GM21423 (cell line): ENCODE measurements at regions not wholly inside any gene's neighbourhood (a gene's known extent, or its start where the extent isn't known, plus 50 kb on each side); places are given as distances from the start of the nearest gene placed in this dataset.

ENCODE experiments used
- ATAC-seq: cut with Tn5 transposase; IDR thresholded peaks from one replicate; pipeline ENCODE4 v1.9.1; 2021; ENCODE audit warnings: mild to moderate bottlenecking, moderate library complexity; ENCODE audit not compliant: unreplicated experiment

GRCh38 chr7:52085610-52086009, 769.0 kb upstream of the COBL start:
- ATAC-seq, result no peak

DNA sequence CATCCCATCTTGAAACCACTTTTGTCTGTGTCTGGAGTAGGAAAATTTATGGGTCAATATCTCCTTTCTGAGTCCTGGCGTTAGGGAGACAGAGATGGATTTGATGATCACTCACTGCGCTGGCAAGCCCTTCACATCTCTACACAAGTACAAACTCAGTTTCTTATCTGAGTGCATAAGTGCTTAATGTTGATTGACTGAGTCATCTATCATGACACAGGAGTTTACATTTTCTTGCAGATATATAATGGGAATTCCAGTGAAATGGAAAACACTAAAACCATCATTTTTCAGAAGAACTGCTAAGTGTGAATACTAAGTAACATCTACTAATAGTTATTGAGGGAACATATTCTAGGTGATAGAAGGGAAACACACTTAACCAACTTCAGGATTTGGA, 763.9 kb upstream of the COBL start:
- ATAC-seq, result no peak

DNA sequence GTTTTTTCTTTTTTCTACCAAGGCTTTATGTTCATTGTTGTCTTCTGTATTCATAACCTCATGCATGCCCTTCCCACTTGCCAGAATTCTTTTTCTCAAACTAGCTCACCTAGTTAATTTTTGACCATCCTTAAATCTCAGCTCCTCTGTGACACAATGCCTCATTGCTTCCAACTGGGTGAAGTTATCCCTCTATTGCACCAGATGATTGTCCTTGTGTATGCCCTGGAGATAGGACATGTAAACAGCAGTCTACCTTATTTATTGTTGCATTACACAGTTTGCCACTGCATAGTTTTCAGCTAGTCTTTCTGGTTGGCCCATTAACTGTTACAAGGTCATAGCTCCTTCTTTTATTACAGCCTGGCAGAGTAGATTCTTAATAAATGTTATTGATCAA, 763.1 kb upstream of the COBL start:
- no peak for ATAC-seq

DNA sequence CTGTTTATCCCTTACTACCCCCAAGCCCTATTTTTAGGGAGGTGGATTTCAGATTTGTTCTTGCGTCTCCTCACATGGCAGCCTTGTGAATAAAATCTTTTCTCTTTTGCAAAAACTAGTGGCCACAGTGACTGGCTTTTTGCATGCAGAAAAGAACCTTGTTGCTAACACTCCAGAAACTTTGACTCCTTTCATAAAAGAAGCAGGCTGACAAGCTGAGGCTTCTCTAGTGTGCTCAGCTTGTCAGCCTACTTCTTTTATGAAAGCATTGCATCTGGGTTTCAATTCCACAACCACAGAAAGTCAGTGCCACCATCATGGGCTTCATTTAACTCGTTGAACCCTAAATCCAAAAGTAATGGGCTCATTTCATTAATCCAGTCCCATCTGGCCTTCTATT, 761.0 kb upstream of the COBL start:
- no peak for ATAC-seq

- ATAC-seq, result no peak
These were observed 758.3 kb upstream of the COBL start for GRCh38 chr7:52074912-52075311.

DNA sequence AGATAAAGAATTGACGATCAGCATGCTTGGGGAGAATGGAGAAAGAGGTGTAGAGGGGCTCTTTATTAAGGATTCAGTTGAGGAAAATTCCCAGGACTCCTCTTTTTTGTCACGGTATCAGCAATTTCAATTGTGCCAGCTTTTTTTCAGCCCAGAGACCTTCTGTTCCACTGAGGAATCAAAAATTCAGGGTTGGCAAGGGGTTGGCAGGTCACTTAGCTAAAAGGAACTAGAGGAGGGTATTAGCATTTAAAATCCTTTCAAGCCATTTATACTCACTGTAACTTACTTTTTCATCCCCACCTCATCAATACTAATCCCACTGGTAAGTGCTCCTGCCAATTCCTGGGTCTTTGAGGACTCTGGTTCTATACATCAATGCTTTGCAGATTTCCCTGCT, 757.5 kb upstream of the COBL start:
- no peak for ATAC-seq

DNA sequence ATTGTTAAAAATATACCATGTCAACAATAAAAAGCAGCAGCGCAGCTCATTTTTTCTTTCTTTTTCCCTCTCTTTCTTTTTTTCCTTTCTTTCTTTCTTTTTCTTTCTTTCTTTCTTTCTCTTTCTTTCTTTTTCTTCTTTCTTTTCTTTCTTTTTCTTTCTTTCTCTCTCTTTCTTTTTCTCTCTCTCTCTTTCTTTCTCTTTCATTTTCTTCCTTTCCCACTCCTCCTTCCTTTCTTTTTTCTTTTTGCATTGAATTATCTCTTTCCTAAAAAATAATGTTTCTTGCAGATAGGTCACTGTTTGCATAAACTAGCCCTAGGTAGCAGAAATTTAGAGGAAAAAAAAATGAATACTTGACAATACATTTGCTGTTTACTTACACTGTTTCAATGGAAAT, 755.1 kb upstream of the COBL start:
- ATAC-seq, result no peak

- ATAC-seq, result no peak
These were observed 747.9 kb upstream of the COBL start for GRCh38 chr7:52064493-52064892.

GRCh38 chr7:52061666-52062065, 745.1 kb upstream of the COBL start:
- ATAC-seq, result no peak

- ATAC-seq, result no peak
These were observed 736.9 kb upstream of the COBL start for GRCh38 chr7:52053525-52053924.

DNA sequence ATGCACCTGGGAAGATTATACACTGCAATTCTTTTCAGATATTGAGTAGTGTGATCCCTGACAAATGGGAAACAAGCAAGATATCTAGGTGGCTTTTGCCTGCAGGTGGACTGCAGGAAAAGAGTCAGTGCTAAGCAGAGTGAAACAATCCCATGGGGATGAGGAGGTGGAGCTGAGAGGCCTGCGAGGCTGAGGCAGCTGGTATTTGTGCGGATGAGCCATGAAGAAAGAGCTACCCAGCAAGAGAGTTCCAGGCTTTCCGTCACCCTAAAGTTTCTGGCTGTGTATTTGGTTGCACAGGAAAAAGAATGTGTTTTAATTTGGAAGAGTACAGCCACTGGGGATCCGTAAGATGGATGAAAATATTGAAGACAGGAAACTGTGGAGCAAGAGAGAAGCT, 714.1 kb upstream of the COBL start:
- no peak for ATAC-seq

DNA sequence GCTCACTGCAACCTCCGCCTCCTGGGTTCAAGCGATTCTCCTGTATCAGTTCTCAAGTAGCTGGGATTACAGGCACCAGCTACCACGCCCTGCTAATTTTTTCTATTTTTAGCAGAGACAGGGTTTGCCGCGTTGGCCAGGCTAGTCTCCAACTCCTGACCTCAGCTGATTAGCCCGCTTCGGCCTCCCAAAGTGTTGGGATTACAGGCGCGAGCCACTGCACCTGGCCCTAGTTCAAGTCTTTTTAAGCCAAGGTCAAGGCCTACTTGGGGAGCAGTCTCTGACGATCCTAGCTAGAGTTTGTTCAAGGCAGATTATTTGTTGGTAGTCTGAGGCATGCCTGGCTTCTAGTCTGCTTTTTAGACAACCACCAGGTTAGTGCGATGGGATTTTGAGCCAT, 709.5 kb upstream of the COBL start:
- ATAC-seq, result no peak

DNA sequence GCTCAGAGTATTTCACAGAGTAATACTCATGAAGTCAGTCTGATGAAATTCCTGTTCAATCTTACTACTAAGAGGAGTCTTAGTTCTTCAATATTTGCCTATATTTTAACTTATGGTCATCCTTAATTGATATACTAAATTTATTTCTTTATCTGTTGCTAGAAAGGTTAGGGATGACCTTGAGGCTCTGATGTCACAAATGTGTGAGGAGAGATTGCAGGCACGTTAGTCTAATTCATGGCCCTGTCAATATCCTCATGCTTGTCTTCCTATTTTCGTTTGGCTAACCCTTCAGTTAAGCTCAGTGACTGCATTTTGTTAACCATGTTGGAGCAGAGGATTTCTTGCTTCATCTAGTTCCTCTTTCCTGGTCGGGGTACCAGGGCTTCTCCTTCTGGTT, 704.7 kb upstream of the COBL start:
- ATAC-seq, result no peak

DNA sequence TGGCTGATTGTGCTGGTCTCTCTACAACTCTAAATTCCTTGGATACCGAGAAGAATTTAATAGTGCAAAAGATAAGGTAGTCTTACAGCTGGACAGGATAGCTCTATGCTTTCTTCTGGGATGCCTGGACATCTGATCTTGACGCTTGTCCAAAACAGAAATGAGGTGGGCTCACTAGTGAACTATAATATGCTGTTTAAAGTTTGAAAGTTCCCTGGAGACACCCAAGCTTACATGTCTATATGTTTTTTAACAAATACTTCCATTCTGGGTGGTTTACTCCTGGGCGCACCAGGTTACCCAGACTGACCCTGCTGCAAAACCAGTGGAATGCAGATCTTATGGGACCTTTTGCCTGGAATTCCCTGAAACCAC, 702.1 kb upstream of the COBL start:
- no peak for ATAC-seq

- ATAC-seq, result no peak
These were observed 701.4 kb upstream of the COBL start for GRCh38 chr7:52017802-52018679.

GRCh38 chr7:52009181-52009580, 692.6 kb upstream of the COBL start:
- no peak for ATAC-seq

DNA sequence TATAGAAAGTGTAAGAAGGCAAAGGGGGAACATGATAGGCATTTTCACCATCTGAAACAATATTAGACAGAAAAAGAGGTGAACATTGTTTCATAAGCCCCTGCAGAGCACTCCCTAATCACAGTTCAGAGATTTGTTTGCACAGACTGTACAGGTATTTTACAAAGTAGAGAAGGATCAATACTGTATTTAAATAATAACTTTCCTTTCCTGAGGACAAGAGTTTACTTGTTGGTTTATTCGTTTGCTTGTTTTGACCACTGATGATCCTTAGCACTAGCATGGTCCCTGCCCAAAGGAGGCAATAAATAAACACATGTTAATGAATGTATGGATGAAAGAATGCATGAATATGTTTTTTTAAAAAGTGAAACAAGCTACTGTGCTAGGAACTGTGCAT, 690.1 kb upstream of the COBL start:
- no peak for ATAC-seq

GRCh38 chr7:52005613-52006012, 689.0 kb upstream of the COBL start:
- ATAC-seq, result no peak

GRCh38 chr7:51995596-51996179, 679.1 kb upstream of the COBL start:
- ATAC-seq, result no peak

GRCh38 chr7:51982653-51983052, 666.0 kb upstream of the COBL start:
- no peak for ATAC-seq

DNA sequence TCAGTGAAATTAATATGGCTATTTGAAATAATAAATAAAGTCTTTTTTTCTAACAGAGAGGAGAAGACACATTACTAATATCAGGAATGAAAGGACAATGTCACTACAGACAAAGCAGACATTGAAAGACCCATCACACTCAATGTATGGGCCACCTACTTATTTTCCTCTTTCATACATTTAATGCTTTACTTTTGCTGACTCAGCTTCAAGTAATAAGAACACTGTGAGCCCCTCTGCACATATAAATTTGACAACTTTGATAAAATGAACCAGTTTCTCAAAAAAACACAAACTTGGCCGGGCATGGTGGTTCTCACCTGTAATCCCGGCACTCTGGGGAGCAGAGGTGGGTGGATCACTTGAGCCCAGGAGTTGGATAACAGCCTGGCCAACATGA, 664.2 kb upstream of the COBL start:
- ATAC-seq, result no peak

GRCh38 chr7:51980313-51980712, 663.7 kb upstream of the COBL start:
- ATAC-seq, result no peak

DNA sequence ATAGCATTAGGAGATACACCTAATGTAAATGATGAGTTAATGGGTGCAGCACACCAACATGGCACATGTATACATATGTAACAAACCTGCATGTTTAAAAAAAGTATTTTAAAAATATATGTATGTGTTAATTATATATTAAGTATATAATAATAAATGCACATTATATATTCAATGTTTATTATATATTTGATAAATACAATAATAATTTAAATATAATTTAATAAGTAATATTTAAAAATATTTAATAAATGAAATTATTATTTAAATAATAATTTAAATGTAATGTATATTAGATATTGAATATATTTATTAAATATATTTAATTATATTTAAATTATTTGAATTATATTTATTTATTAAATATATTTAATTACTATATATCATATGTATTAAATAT, 661.3 kb upstream of the COBL start:
- no peak for ATAC-seq
